Hepatocyte (in vitro differentiated cells): ENCODE measurements at regions not wholly inside any gene's neighbourhood (a gene's known extent, or its start where the extent isn't known, plus 50 kb on each side); places are given as distances from the start of the nearest gene placed in this dataset.

Source experiments
- DNase-seq: peaks from one replicate; pipeline ENCODE4 v3.0.0-alpha.2; 2016; ENCODE audit warnings: low spot score
- H2AFZ ChIP-seq: fragments of 200-600 bp; sonication (generic); 2 replicates; pipeline ENCODE4 v1.6.0; 2016; ENCODE audit warnings: antibody characterized with exemption, mild to moderate bottlenecking
- H3K27ac ChIP-seq: fragments of 200-600 bp; sonication (generic); 2 replicates; pipeline ENCODE4 v1.5.1; 2016; ENCODE audit warnings: mild to moderate bottlenecking
- H3K27me3 ChIP-seq: fragments of 200-600 bp; sonication (generic); 2 replicates; pipeline ENCODE4 v1.6.1; 2016
- H3K36me3 ChIP-seq: fragments of 200-600 bp; sonication (generic); replicated peaks from 2 replicates; pipeline ENCODE4 v1.5.1; 2016; ENCODE audit warnings: low read depth; ENCODE audit not compliant: insufficient read depth
- H3K4me1 ChIP-seq: fragments of 200-600 bp; sonication (generic); 2 replicates; pipeline ENCODE4 v1.5.1; 2016; ENCODE audit warnings: mild to moderate bottlenecking, moderate library complexity; ENCODE audit not compliant: insufficient read depth
- H3K4me2 ChIP-seq: fragments of 200-600 bp; sonication (generic); 2 replicates; pipeline ENCODE4 v1.6.0; 2016
- H3K4me3 ChIP-seq: fragments of 200-600 bp; sonication (generic); 2 replicates; pipeline ENCODE4 v1.5.1; 2016; ENCODE audit warnings: mild to moderate bottlenecking
- H3K79me2 ChIP-seq: fragments of 200-600 bp; sonication (generic); 2 replicates; pipeline ENCODE4 v1.6.0; 2017; ENCODE audit warnings: mild to moderate bottlenecking
- H3K9me2 ChIP-seq: fragments of 200-600 bp; sonication (generic); replicated peaks from 2 replicates; pipeline ENCODE4 v1.6.0; 2017; ENCODE audit warnings: mild to moderate bottlenecking; ENCODE audit not compliant: insufficient read depth
- H3K9me3 ChIP-seq: fragments of 200-600 bp; sonication (generic); 2 replicates; pipeline ENCODE4 v1.5.1; 2016; ENCODE audit warnings: low read depth, mild to moderate bottlenecking
- H4K20me1 ChIP-seq: fragments of 200-600 bp; sonication (generic); 2 replicates; pipeline ENCODE4 v1.6.0; 2016; ENCODE audit warnings: mild to moderate bottlenecking; ENCODE audit not compliant: insufficient read depth, poor library complexity, severe bottlenecking
- EZH2 ChIP-seq: fragments of 200-600 bp; sonication (generic); IDR thresholded peaks from 2 replicates; pipeline ENCODE4 v1.6.1; 2016; ENCODE audit warnings: antibody characterized with exemption, mild to moderate bottlenecking, borderline replicate concordance
- EZH2phosphoT487 ChIP-seq: fragments of 200-600 bp; sonication (generic); IDR thresholded peaks from one replicate; pipeline ENCODE4 v1.6.1; 2018; ENCODE audit warnings: antibody characterized with exemption, mild to moderate bottlenecking, low read depth, moderate library complexity; ENCODE audit not compliant: unreplicated experiment, severe bottlenecking
- WGBS: methylation state at CpG from one replicate; pipeline ENCODE4 v1.1.6; 2016; ENCODE audit warnings: low lambda C conversion rate; ENCODE audit errors: missing lambda C conversion rate; 5-methylcytosine and 5-hydroxymethylcytosine counted together
- TF ChIP-seq, protein P1 (sequence below): fragments of 200-600 bp; sonication (generic); IDR thresholded peaks from 2 replicates; pipeline ENCODE4 v1.5.1; 2016; ENCODE audit warnings: antibody characterized with exemption, mild to moderate bottlenecking; ENCODE audit not compliant: poor library complexity

DNA sequence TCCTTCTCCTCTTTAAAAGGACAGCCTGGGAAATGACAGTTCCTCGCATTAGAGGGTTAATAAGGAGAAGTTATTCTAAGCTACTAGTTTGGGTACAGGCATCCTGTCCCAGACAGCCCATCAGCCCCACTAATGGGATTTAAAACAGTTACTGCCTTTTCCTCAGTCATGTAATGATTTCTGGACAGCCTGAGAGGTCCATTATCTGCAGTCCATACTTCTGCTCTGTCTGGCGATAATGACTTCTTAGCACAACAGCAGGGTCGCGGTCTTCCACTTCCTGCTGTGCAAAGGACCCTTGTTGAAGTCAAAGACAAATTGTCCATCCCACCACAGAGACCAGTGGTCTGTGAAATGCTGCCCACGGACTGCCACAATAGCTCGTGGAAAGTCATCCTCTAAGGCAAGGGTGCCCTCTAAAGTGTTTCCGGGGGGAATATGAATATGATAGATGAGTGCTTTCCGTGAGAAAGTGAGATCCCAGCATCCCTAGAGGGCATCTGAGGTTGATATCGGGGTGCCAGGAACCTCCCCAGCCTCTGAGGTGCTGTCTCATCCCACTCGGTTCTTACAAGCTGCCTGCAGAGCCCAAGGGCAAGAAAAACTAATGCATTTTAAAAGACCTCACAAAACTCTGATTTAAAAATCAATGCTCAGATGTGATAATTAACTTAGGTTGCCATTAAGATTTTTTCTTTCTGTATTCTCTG is 100.7 kb downstream of the SHOX2 start:
- no peaks in the 10 kb centered on the region for H3K9me3 ChIP-seq
- H3K9me2 ChIP-seq: no peaks in the 10 kb centered on the region
- H3K4me3 ChIP-seq: no peak overlapping the region
- no peaks in the 10 kb centered on the region for H3K4me1 ChIP-seq
- no peaks in the 10 kb centered on the region for H3K79me2 ChIP-seq
- no peaks in the 10 kb centered on the region for H4K20me1 ChIP-seq
- no peak for DNase-seq
- no peaks in the 10 kb centered on the region for H3K36me3 ChIP-seq
- TF ChIP-seq, protein P1, sequence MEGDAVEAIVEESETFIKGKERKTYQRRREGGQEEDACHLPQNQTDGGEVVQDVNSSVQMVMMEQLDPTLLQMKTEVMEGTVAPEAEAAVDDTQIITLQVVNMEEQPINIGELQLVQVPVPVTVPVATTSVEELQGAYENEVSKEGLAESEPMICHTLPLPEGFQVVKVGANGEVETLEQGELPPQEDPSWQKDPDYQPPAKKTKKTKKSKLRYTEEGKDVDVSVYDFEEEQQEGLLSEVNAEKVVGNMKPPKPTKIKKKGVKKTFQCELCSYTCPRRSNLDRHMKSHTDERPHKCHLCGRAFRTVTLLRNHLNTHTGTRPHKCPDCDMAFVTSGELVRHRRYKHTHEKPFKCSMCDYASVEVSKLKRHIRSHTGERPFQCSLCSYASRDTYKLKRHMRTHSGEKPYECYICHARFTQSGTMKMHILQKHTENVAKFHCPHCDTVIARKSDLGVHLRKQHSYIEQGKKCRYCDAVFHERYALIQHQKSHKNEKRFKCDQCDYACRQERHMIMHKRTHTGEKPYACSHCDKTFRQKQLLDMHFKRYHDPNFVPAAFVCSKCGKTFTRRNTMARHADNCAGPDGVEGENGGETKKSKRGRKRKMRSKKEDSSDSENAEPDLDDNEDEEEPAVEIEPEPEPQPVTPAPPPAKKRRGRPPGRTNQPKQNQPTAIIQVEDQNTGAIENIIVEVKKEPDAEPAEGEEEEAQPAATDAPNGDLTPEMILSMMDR: no peak
- no peak for TF ChIP-seq EZH2phosphoT487
- TF ChIP-seq EZH2: no peak
- no peak overlapping the region for H2AFZ ChIP-seq
- H3K27ac ChIP-seq: no peak overlapping the region
- no peak overlapping the region for H3K4me2 ChIP-seq
- 76% methylated on average over 10 of the region's 10 CpGs for WGBS
- H3K27me3 ChIP-seq: no peaks in the 10 kb centered on the region

- Histone ChIP-seq H4K20me1 (no peaks in the 10 kb centered on the region), H3K9me3 (no peaks in the 10 kb centered on the region), H3K36me3 (no peaks in the 10 kb centered on the region), H3K9me2 (no peaks in the 10 kb centered on the region), H3K79me2 (no peaks in the 10 kb centered on the region), H3K27ac (no peak overlapping the region), H3K4me1 (no peaks in the 10 kb centered on the region), H3K4me2 (no peak overlapping the region), H3K4me3 (no peak overlapping the region), H3K27me3 (no peaks in the 10 kb centered on the region), H2AFZ (no peak overlapping the region)
- no peak for DNase-seq
- TF ChIP-seq EZH2phosphoT487: no peak
- no peak for TF ChIP-seq EZH2
- TF ChIP-seq, protein P1: no peak
- WGBS: 78% methylated on average over 5 of the region's 5 CpGs
Measured at GRCh38 chr3:157999246-157999645, 107.0 kb downstream of the SHOX2 start.

GRCh38 chr3:157982359-157982758 is 123.9 kb downstream of the SHOX2 start:
- no peak overlapping the region for H2AFZ ChIP-seq
- H3K27ac ChIP-seq: no peak overlapping the region
- H3K9me2 ChIP-seq: no peaks in the 10 kb centered on the region
- no peaks in the 10 kb centered on the region for H3K27me3 ChIP-seq
- H3K36me3 ChIP-seq: no peaks in the 10 kb centered on the region
- no peaks in the 10 kb centered on the region for H3K9me3 ChIP-seq
- TF ChIP-seq EZH2phosphoT487: no peak
- TF ChIP-seq, protein P1: no peak
- no peak for TF ChIP-seq EZH2
- no peaks in the 10 kb centered on the region for H4K20me1 ChIP-seq
- WGBS: 71% methylated on average over 1 of the region's 1 CpG
- no peak for DNase-seq
- no peaks in the 10 kb centered on the region for H3K79me2 ChIP-seq
- H3K4me2 ChIP-seq: no peak overlapping the region
- no peaks in the 10 kb centered on the region for H3K4me1 ChIP-seq
- no peak overlapping the region for H3K4me3 ChIP-seq
